Mesenchymal stem cell (in vitro differentiated cells and primary cell): ENCODE measurements at regions not wholly inside any gene's neighbourhood (a gene's known extent, or its start where the extent isn't known, plus 50 kb on each side); places are given as distances from the start of the nearest gene placed in this dataset.
"Not testable (repeated sequence)": the region's sequence is repeated elsewhere in the genome, so short reads cannot be mapped to it uniquely, and the experiment has no call there.

Source experiments
- DNase-seq: peaks from one replicate; pipeline ENCODE4 v3.0.0-alpha.2; 2013
- H2AFZ ChIP-seq: one replicate; pipeline ENCODE4 v1.6.1; 2013; ENCODE audit warnings: low read depth, mild to moderate bottlenecking, control low read depth, inconsistent platforms, low read length, moderate library complexity
- H2AK5ac ChIP-seq: 2 replicates; pipeline ENCODE4 v1.6.1; 2013; ENCODE audit warnings: low read length, moderate library complexity, mild to moderate bottlenecking, inconsistent platforms; ENCODE audit not compliant: severe bottlenecking
- H2BK120ac ChIP-seq: one replicate; pipeline ENCODE4 v1.6.1; 2013; ENCODE audit warnings: low read depth, mild to moderate bottlenecking, inconsistent platforms, low read length, moderate library complexity
- H2BK12ac ChIP-seq, 2 experiments: one replicate each; pipeline ENCODE4 v1.6.1; 2013; ENCODE audit warnings: inconsistent platforms in 2 of 2, low read length in 2 of 2, mild to moderate bottlenecking in 2 of 2, moderate library complexity in 2 of 2, control low read depth in 1 of 2
- H2BK15ac ChIP-seq: one replicate; pipeline ENCODE4 v1.6.1; 2013; ENCODE audit warnings: mild to moderate bottlenecking, low read depth, inconsistent platforms; ENCODE audit not compliant: poor library complexity, severe bottlenecking
- H2BK5ac ChIP-seq: 2 replicates; pipeline ENCODE4 v1.6.1; 2013; ENCODE audit warnings: low read depth, mild to moderate bottlenecking, low read length, control low read depth, inconsistent platforms; ENCODE audit not compliant: poor library complexity, severe bottlenecking
- H3K14ac ChIP-seq, 2 experiments: one replicate each; pipeline ENCODE4 v1.6.1; 2013; ENCODE audit warnings: inconsistent platforms in 2 of 2, low read length in 2 of 2, control low read depth in 1 of 2, mild to moderate bottlenecking in 1 of 2, moderate library complexity in 1 of 2
- H3K18ac ChIP-seq, 2 experiments: one replicate each; pipeline ENCODE4 v1.6.1; 2013; ENCODE audit warnings: inconsistent platforms in 2 of 2, low read length in 2 of 2, control low read depth in 1 of 2, low read depth in 1 of 2, mild to moderate bottlenecking in 1 of 2
- H3K23ac ChIP-seq, 2 experiments: one replicate each; pipeline ENCODE4 v1.6.1; 2013; ENCODE audit warnings: inconsistent platforms in 2 of 2, low read length in 2 of 2, mild to moderate bottlenecking in 2 of 2, moderate library complexity in 2 of 2, control low read depth in 1 of 2
- H3K27ac ChIP-seq: 2 replicates; pipeline ENCODE4 v1.5.1; 2013; ENCODE audit warnings: mild to moderate bottlenecking, moderate library complexity, low read length, control low read depth, inconsistent platforms; ENCODE audit not compliant: poor library complexity, severe bottlenecking
- H3K27me3 ChIP-seq, 2 experiments: 2 replicates each; pipeline versions ENCODE4 v1.6.1 to v1.7.0; 2013; ENCODE audit warnings: low read length in 2 of 2, mild to moderate bottlenecking in 2 of 2, moderate library complexity in 2 of 2, control low read depth in 1 of 2, inconsistent platforms in 1 of 2; ENCODE audit not compliant: control insufficient read depth in 1 of 2, insufficient read depth in 1 of 2
- H3K36me3 ChIP-seq, 2 experiments: 2 replicates each; pipeline versions ENCODE4 v1.6.1 to v1.7.0; 2013; ENCODE audit warnings: low read length in 2 of 2, control low read depth in 1 of 2, inconsistent platforms in 1 of 2, low read depth in 1 of 2, mild to moderate bottlenecking in 1 of 2; ENCODE audit not compliant: insufficient read depth in 2 of 2, control insufficient read depth in 1 of 2
- H3K4ac ChIP-seq, 2 experiments: one replicate each; pipeline ENCODE4 v1.6.1; 2013; ENCODE audit warnings: inconsistent platforms in 2 of 2, low read length in 2 of 2, mild to moderate bottlenecking in 2 of 2, moderate library complexity in 2 of 2, control low read depth in 1 of 2, low read depth in 1 of 2
- H3K4me1 ChIP-seq: 2 replicates; pipeline ENCODE4 v1.6.1; 2013; ENCODE audit warnings: low read depth, low read length, control low read depth; ENCODE audit not compliant: control insufficient read depth, insufficient read depth
- H3K4me2 ChIP-seq: 2 replicates; pipeline ENCODE4 v1.6.1; 2013; ENCODE audit warnings: low read length, mild to moderate bottlenecking, inconsistent platforms; ENCODE audit not compliant: poor library complexity, severe bottlenecking
- H3K4me3 ChIP-seq, 2 experiments: 2 replicates each; pipeline versions ENCODE4 v1.5.1 to v1.7.0; 2013; ENCODE audit warnings: low read length in 2 of 2, mild to moderate bottlenecking in 2 of 2, control low read depth in 1 of 2, low read depth in 1 of 2; ENCODE audit not compliant: insufficient read depth in 1 of 2
- H3K79me1 ChIP-seq: replicated peaks from 2 replicates; pipeline ENCODE4 v1.6.1; 2013; ENCODE audit warnings: mild to moderate bottlenecking, control low read depth, low read length, inconsistent platforms; ENCODE audit not compliant: poor library complexity, severe bottlenecking
- H3K9ac ChIP-seq: 2 replicates; pipeline ENCODE4 v1.7.0; 2013; ENCODE audit warnings: mild to moderate bottlenecking, low read length, moderate library complexity
- H3K9me3 ChIP-seq: 2 replicates; pipeline ENCODE4 v1.7.0; 2013; ENCODE audit warnings: mild to moderate bottlenecking, low read length; ENCODE audit not compliant: control insufficient read depth
- H4K8ac ChIP-seq: one replicate; pipeline ENCODE4 v1.6.1; 2013; ENCODE audit warnings: inconsistent platforms, mild to moderate bottlenecking, low read length, moderate library complexity
- H4K91ac ChIP-seq: one replicate; pipeline ENCODE4 v1.6.1; 2013; ENCODE audit warnings: mild to moderate bottlenecking, low read length, inconsistent platforms
- WGBS: methylation state at CpG from one replicate; pipeline ENCODE4 v1.1.7; 2013; ENCODE audit warnings: mixed read lengths; 5-methylcytosine and 5-hydroxymethylcytosine counted together

DNA sequence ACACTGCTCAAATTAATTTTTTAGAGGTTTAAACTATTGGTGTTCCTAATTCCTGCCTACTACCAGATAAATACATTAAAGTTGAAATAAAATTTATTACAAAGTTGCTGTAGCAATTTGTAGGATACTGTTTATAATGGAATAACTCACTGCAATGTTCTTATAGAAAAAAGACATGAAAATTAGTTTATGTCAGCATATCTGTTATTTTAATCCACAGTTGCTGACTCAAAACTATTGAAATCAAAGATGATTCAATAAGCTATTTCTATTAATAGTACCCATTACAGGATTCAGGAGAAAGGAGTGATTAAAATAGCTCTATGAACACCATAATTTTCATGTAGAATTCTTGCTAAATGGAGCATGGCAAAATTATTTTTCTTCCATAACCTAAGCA lies 764.4 kb upstream of the NUDT12 start:
- Histone ChIP-seq H2BK120ac (no peak overlapping the region), H2BK15ac (no peak overlapping the region), H4K8ac (no peak overlapping the region), H3K4me1 (no peaks in the 10 kb centered on the region), H2BK5ac (no peak overlapping the region), H3K79me1 (no peaks in the 10 kb centered on the region), H2BK12ac (no peak overlapping the region), H3K36me3 (no peaks in the 10 kb centered on the region), H3K9me3 (no peaks in the 10 kb centered on the region), H3K9ac (no peak overlapping the region), H3K4ac (no peak overlapping the region), H2AK5ac (no peak overlapping the region), H2AFZ (no peak overlapping the region), H4K91ac (no peak overlapping the region), H3K4me3 (no peak overlapping the region), H3K23ac (no peak overlapping the region), H3K27me3 (no peaks in the 10 kb centered on the region), H3K4me2 (no peak overlapping the region), H3K14ac (no peak overlapping the region), H3K18ac (no peak overlapping the region), H3K27ac (no peak overlapping the region)
- no peak for DNase-seq

GRCh38 chr5:104325356-104325755 lies 762.8 kb upstream of the NUDT12 start:
- H3K27ac ChIP-seq: no peak overlapping the region
- H3K4me1 ChIP-seq: no peaks in the 10 kb centered on the region
- no peak overlapping the region for H2BK120ac ChIP-seq
- no peaks in the 10 kb centered on the region for H3K36me3 ChIP-seq
- no peak overlapping the region for H2AK5ac ChIP-seq
- H3K27me3 ChIP-seq: no peaks in the 10 kb centered on the region
- H2AFZ ChIP-seq: no peak overlapping the region
- WGBS: no CpG with 5 or more reads among the region's 2 CpGs
- H2BK12ac ChIP-seq: no peak overlapping the region
- no peak overlapping the region for H2BK5ac ChIP-seq
- H4K91ac ChIP-seq: no peak overlapping the region
- no peak overlapping the region for H3K4me3 ChIP-seq
- H3K14ac ChIP-seq: no peak overlapping the region
- no peak overlapping the region for H3K9ac ChIP-seq
- no peak overlapping the region for H3K23ac ChIP-seq
- H3K79me1 ChIP-seq: no peaks in the 10 kb centered on the region
- DNase-seq: no peak
- no peak overlapping the region for H4K8ac ChIP-seq
- no peak overlapping the region for H3K4ac ChIP-seq
- no peak overlapping the region for H3K18ac ChIP-seq
- H2BK15ac ChIP-seq: no peak overlapping the region
- H3K9me3 ChIP-seq: no peaks in the 10 kb centered on the region
- no peak overlapping the region for H3K4me2 ChIP-seq

GRCh38 chr5:104316676-104317075 lies 754.1 kb upstream of the NUDT12 start:
- H3K4me2 ChIP-seq: not testable (repeated sequence)
- peak; percentile 10 for DNase-seq

DNA sequence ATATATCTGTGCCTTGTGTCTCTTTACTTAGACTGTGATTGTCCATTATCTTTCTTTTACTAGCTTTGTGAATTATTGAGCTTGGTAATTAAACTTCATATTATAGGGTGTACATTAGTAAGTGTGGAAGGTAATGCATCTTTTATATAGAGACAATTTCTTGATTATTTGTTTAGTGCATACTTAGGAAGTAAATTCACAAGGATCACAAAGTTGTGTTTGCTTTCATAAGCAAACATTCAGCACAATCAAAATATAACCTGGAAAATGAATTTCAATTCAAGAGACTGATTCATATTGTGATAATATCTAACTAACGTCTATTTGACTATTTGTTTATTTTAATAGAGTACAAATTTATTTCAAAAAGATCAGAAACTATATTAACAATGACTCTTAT lies 749.9 kb upstream of the NUDT12 start:
- H2AK5ac ChIP-seq: no peak overlapping the region
- H3K4me3 ChIP-seq: no peak overlapping the region
- no peak overlapping the region for H3K23ac ChIP-seq
- no peak overlapping the region for H2BK15ac ChIP-seq
- H2BK120ac ChIP-seq: no peak overlapping the region
- WGBS: no CpG with 5 or more reads among the region's 1 CpG
- H3K79me1 ChIP-seq: no peaks in the 10 kb centered on the region
- H3K4me2 ChIP-seq: no peak overlapping the region
- H3K9ac ChIP-seq: no peak overlapping the region
- H3K27me3 ChIP-seq: no peaks in the 10 kb centered on the region
- no peak overlapping the region for H3K27ac ChIP-seq
- H3K9me3 ChIP-seq: peaks cover 9% of the 10 kb centered on the region
- H4K8ac ChIP-seq: no peak overlapping the region
- H2AFZ ChIP-seq: no peak overlapping the region
- H3K18ac ChIP-seq: no peak overlapping the region
- DNase-seq: no peak
- H2BK12ac ChIP-seq: no peak overlapping the region
- no peak overlapping the region for H3K4ac ChIP-seq
- no peak overlapping the region for H2BK5ac ChIP-seq
- H3K36me3 ChIP-seq: no peaks in the 10 kb centered on the region
- H3K14ac ChIP-seq: no peak overlapping the region
- no peaks in the 10 kb centered on the region for H3K4me1 ChIP-seq
- no peak overlapping the region for H4K91ac ChIP-seq

More at GRCh38 chr5:104316676-104317075, 754.1 kb upstream of the NUDT12 start:
- not testable (repeated sequence) for H2BK15ac ChIP-seq, H3K4me1 ChIP-seq, H3K36me3 ChIP-seq, H3K18ac ChIP-seq, H2BK120ac ChIP-seq, H3K79me1 ChIP-seq, H4K91ac ChIP-seq, H2AFZ ChIP-seq, H2AK5ac ChIP-seq, H2BK5ac ChIP-seq, H3K23ac ChIP-seq, H2BK12ac ChIP-seq, H3K27ac ChIP-seq, H3K9ac ChIP-seq, H3K4me3 ChIP-seq, H4K8ac ChIP-seq, H3K14ac ChIP-seq, H3K27me3 ChIP-seq
- peaks cover 12% of the 10 kb centered on the region for H3K9me3 ChIP-seq
- H3K4ac ChIP-seq: peak overlapping the region in 1 of 2 experiments; percentile 64
